PC-3 (cell line): ENCODE measurements at regions not wholly inside any gene's neighbourhood (a gene's known extent, or its start where the extent isn't known, plus 50 kb on each side); places are given as distances from the start of the nearest gene placed in this dataset.
"Not testable (repeated sequence)": the region's sequence is repeated elsewhere in the genome, so short reads cannot be mapped to it uniquely, and the experiment has no call there.

Source experiments
- ATAC-seq: fragments of 200-7000 bp; cut with Tn5 transposase; 2 replicates; pipeline ENCODE4 v1.9.1; 2020; ENCODE audit warnings: mild to moderate bottlenecking, moderate library complexity
- BruUV-seq: library from RNA; stranded (reverse); fragments of 400-500 nt; replicated peaks from 2 replicates; lab custom pipeline; 2021; lab: Mats Ljungman, UMichigan
- CTCF ChIA-PET: fragments of 300-600 bp; sonication (Branson Sonifier 250); formaldehyde crosslinking; loops from one replicate; lab custom pipeline; 2022; ENCODE audit warnings: antibody characterized with exemption; lab: Charles Lee
- POLR2A ChIA-PET: fragments of 300-600 bp; sonication (Branson Sonifier 250); formaldehyde crosslinking; loops from one replicate; lab custom pipeline; 2022; ENCODE audit warnings: antibody characterized with exemption; ENCODE audit not compliant: unreplicated experiment; lab: Charles Lee
- DNase-seq: peaks from one replicate; pipeline ENCODE4 v3.0.0-alpha.2; 2015
- H2AFZ ChIP-seq: fragments of 300-600 bp; sonication (generic); 2 replicates; pipeline ENCODE4 v1.6.0; 2016; ENCODE audit warnings: antibody characterized with exemption, low read length
- H3F3A ChIP-seq: fragments of 300-600 bp; sonication (generic); one replicate; pipeline ENCODE4 v1.6.0; 2017; ENCODE audit warnings: antibody characterized with exemption, low read length, control low read depth, mild to moderate bottlenecking; ENCODE audit not compliant: unreplicated experiment
- H3K27ac ChIP-seq: fragments of 300-600 bp; sonication (generic); 2 replicates; pipeline ENCODE4 v1.5.1; 2016; ENCODE audit warnings: mild to moderate bottlenecking, low read length
- H3K27me3 ChIP-seq: fragments of 300-600 bp; sonication (generic); 2 replicates; pipeline ENCODE4 v1.6.1; 2016; ENCODE audit warnings: low read length, mixed read lengths
- H3K36me3 ChIP-seq: fragments of 300-600 bp; sonication (generic); 2 replicates; pipeline ENCODE4 v1.6.1; 2016; ENCODE audit warnings: low read depth, mixed run types, low read length, mixed read lengths
- H3K4me1 ChIP-seq: fragments of 300-600 bp; sonication (generic); 2 replicates; pipeline ENCODE4 v1.5.1; 2016; ENCODE audit warnings: low read length; ENCODE audit not compliant: insufficient read depth
- H3K4me2 ChIP-seq: fragments of 300-600 bp; sonication (generic); 2 replicates; pipeline ENCODE4 v1.6.0; 2016; ENCODE audit warnings: low read length
- H3K4me3 ChIP-seq: fragments of 300-600 bp; sonication (generic); 2 replicates; pipeline ENCODE4 v1.5.1; 2016; ENCODE audit warnings: mild to moderate bottlenecking, low read length, mixed read lengths
- H3K79me2 ChIP-seq: fragments of 300-600 bp; sonication (generic); 2 replicates; pipeline ENCODE4 v1.6.1; 2017; ENCODE audit warnings: low read length, mixed read lengths
- H3K9ac ChIP-seq: fragments of 300-600 bp; sonication (generic); 2 replicates; pipeline ENCODE4 v1.6.0; 2016; ENCODE audit warnings: mild to moderate bottlenecking, low read length
- H3K9me2 ChIP-seq: fragments of 300-600 bp; sonication (generic); replicated peaks from 2 replicates; pipeline ENCODE4 v1.6.1; 2016; ENCODE audit warnings: mixed run types, low read length, mixed read lengths
- H3K9me3 ChIP-seq: fragments of 300-600 bp; sonication (generic); 2 replicates; pipeline ENCODE4 v1.6.1; 2016; ENCODE audit warnings: low read length, mixed read lengths
- H4K20me1 ChIP-seq: fragments of 300-600 bp; sonication (generic); 2 replicates; pipeline ENCODE4 v1.6.1; 2016; ENCODE audit warnings: low read length, mixed read lengths
- CTCF ChIP-seq: fragments of 300-600 bp; sonication (generic); conservative IDR thresholded peaks from 2 replicates; pipeline ENCODE4 v1.5.1; 2017; ENCODE audit warnings: antibody characterized with exemption, low read depth, mild to moderate bottlenecking, low read length
- EZH2 ChIP-seq: fragments of 300-600 bp; sonication (generic); IDR thresholded peaks from one replicate; pipeline ENCODE4 v1.6.1; 2017; ENCODE audit warnings: antibody characterized with exemption, mild to moderate bottlenecking, low read length; ENCODE audit not compliant: unreplicated experiment
- EZH2phosphoT487 ChIP-seq: fragments of 300-600 bp; sonication (generic); IDR thresholded peaks from 2 replicates; pipeline ENCODE4 v1.6.1; 2018; ENCODE audit warnings: mild to moderate bottlenecking, antibody characterized with exemption, low read length, borderline replicate concordance
- intact Hi-C: fragments of 100-400 bp; cut with micrococcal nuclease; formaldehyde crosslinking; loops from 2 replicates; pipeline ENCODE4 v1.9.0; 2023

DNA sequence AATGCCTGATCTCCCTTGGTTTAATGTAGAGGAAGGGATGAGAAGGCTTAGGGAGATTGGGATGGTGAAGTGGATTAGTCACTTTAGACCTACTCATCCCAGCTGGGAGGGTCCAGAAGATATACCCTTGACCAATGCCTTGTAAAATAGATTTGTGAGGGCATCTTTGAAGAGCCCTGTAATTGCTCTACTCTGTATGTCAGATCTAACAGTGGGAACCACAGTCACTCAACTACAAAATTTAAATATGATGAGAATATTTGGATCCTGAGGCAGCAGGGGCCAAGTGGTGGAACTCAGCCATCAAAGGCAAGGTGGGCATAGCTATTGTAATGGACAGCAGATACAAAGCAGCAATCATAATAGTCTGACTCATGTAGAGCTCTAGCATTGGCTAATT is 1272.9 kb upstream of the CITED2 start:
- H3K79me2 ChIP-seq, POLR2A ChIA-PET, H3K9me2 ChIP-seq, intact Hi-C loops, CTCF ChIA-PET, H4K20me1 ChIP-seq, DNase-seq, H3K27ac ChIP-seq, H3K4me2 ChIP-seq, H3K27me3 ChIP-seq, H3K9ac ChIP-seq, H3K9me3 ChIP-seq, BruUV-seq, ATAC-seq, H3K36me3 ChIP-seq, H2AFZ ChIP-seq, H3K4me1 ChIP-seq, H3K4me3 ChIP-seq, H3F3A ChIP-seq: not testable (repeated sequence)

DNA sequence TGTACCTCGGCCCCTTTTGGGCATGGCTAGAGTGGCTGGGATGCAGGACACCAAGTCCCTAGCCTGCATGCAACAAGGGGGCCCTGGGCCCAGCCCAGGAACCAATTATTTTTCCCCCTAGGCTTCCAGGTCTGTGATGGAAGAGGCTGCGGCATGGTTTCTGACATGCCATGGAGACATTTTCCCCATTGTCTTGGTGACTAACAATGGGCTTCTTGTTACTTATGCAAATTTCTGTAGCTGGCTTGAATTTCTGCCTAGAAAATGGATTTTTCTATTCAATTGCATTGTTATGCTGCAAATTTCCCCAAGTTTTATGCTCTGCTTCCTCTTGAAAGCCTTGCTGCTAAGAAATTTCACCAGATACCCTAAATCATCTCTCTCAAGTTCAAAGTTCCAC is 1269.6 kb upstream of the CITED2 start:
- intact Hi-C loops: no loop called here
- Histone ChIP-seq H3K4me2 (no peak overlapping the region), H3K9me3 (no peaks in the 10 kb centered on the region), H3K27ac (no peak overlapping the region), H3F3A (no peaks in the 10 kb centered on the region), H3K4me1 (no peaks in the 10 kb centered on the region), H3K79me2 (no peaks in the 10 kb centered on the region), H4K20me1 (no peaks in the 10 kb centered on the region), H3K9me2 (no peaks in the 10 kb centered on the region), H3K36me3 (no peaks in the 10 kb centered on the region), H2AFZ (no peak overlapping the region), H3K9ac (no peak overlapping the region), H3K27me3 (no peaks in the 10 kb centered on the region), H3K4me3 (no peak overlapping the region)
- no peak for ATAC-seq
- no TSS peak for BruUV-seq
- CTCF ChIA-PET: no interaction called here
- POLR2A ChIA-PET: no interaction called here
- no peak for DNase-seq
- TF ChIP-seq EZH2 (no peak), EZH2phosphoT487 (no peak), CTCF (no peak)

- DNase-seq: no peak
- BruUV-seq: no TSS peak
- Histone ChIP-seq H3K36me3 (no peaks in the 10 kb centered on the region), H3F3A (no peaks in the 10 kb centered on the region), H3K9ac (no peak overlapping the region), H3K27ac (no peak overlapping the region), H2AFZ (no peak overlapping the region), H4K20me1 (no peaks in the 10 kb centered on the region), H3K79me2 (no peaks in the 10 kb centered on the region), H3K4me1 (no peaks in the 10 kb centered on the region), H3K9me3 (no peaks in the 10 kb centered on the region), H3K4me3 (no peak overlapping the region), H3K27me3 (no peaks in the 10 kb centered on the region), H3K4me2 (no peak overlapping the region), H3K9me2 (no peaks in the 10 kb centered on the region)
- POLR2A ChIA-PET: no interaction called here
- ATAC-seq: no peak
- TF ChIP-seq EZH2: no peak
- no peak for TF ChIP-seq CTCF
- TF ChIP-seq EZH2phosphoT487: no peak
- CTCF ChIA-PET: no interaction called here
- intact Hi-C loops: no loop called here
Observed at GRCh38 chr6:140641412-140641811, 1267.0 kb upstream of the CITED2 start.
